Activated CD8-positive, alpha-beta memory T cell treated with anti-CD3 and anti-CD28 coated beads for 4 hours (primary cell): ENCODE measurements at regions not wholly inside any gene's neighbourhood (a gene's known extent, or its start where the extent isn't known, plus 50 kb on each side); places are given as distances from the start of the nearest gene placed in this dataset.
"Not testable (repeated sequence)": the region's sequence is repeated elsewhere in the genome, so short reads cannot be mapped to it uniquely, and the experiment has no call there.

Experiments used
- DNase-seq, 2 donors: peaks; one replicate each; pipeline ENCODE4 v3.0.0-alpha.2; 2020; ENCODE audit warnings: low read depth in 2 of 2

DNA sequence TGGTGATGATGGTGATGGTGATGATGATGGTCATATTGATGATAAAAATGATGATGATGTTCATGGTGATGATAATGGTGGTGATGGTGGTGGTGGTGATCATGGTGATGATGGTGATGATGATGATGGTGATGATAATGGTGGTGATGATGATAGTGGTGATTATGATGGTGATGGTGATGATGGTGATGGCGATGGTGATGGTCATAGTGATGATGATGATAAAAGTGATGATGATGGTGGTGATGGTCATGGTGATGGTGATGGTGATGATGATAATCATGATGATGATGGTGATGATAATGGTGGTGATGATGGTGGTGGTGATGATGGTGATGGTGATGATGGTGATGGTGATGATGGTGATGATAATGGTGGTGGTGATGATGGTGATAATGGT, 478.7 kb downstream of the TYW1 start:
- DNase-seq: no peak

- no peak for DNase-seq
Observed at GRCh38 chr7:67478066-67478465, 481.4 kb downstream of the TYW1 start.

DNA sequence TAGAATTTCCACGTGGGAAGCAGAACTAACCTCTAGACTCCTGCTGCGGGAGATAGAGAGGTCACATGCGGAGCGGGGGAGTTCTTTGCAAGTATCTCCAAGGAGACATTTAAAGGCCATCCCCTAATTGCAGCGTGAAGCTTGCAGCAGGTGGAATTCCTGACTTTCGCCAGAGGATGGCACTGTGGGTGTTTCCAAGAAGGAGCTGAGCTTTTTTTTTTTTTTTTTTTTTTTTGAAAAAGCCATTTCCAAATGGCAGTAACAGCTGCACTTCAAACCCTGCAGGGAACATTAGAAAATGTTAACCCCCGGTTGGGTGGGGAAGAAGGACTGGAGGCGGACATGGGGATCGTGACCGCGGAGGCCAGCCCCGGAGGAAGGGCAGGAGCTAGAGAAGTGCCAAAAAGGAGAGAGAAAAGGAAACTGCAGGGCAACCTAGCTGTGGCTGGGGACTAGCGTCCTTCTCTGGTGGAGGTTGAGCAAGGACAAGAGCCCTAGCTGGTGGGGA, 487.7 kb downstream of the TYW1 start:
- DNase-seq: no peak

GRCh38 chr7:67486401-67486800, 489.8 kb downstream of the TYW1 start:
- no peak for DNase-seq

DNA sequence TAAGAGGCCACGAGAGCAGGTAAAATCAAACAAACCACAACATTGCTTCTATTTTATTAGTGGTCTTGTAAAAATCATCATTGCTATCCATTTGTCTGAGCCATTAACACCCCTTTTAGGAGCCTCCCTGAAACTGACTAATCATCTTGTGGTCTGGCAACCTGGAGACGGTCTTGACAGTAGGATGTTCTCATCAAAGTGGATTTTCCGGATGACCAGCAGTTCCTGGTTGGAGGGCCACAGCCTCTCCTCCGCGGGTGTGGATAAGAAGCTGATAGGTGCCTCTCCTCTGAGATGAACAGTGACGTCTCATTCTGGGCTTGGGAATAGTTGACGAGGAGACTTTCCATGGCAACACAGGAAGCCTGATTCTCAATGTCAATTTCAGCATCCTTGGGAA, 490.7 kb downstream of the TYW1 start:
- no peak for DNase-seq

- no peak for DNase-seq
Observed at GRCh38 chr7:67489881-67490280, 493.2 kb downstream of the TYW1 start.

DNA sequence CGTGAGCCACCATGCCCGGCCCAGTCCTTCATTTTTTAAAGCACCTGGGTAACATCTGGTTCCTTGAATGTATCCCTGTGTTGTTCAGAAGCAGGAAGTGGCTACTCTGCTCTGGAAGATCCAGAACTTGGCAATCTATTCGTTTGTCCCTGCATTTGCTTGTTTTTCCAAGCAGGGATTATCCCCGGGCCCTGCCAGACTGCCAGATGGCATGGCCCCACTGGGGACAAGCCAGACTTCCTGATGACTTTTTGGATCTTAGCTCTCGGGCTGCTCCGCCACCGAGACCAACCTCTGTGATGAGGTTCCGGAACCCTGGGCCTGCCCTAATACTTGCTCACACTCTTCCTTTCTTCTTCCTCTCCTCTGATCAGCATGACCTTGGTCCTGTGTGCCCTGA, 496.7 kb downstream of the TYW1 start:
- DNase-seq: no peak

- no peak for DNase-seq
Observed at GRCh38 chr7:67496589-67496988, 500.0 kb downstream of the TYW1 start.

GRCh38 chr7:67497914-67498313, 501.3 kb downstream of the TYW1 start:
- DNase-seq: not testable (repeated sequence)

DNA sequence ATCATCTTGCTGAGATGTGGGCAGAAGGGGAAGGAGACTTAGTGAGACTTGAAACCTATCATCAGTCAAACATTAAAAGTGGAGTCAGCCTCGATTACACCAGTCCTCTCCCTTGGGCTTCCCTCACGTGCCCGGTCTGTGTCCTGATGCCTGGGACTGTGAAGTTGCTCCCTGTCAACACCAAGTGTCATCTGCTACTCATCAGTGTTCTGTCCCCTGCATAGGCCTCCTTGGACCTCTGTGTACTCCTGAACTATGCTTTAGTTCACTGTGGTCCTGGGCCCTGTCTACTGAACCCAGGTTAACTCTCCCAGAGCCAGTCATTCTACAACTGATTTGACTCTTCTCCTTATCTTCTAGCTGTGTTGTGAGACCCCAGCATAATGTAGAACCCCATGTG, 506.3 kb downstream of the TYW1 start:
- no peak for DNase-seq

DNA sequence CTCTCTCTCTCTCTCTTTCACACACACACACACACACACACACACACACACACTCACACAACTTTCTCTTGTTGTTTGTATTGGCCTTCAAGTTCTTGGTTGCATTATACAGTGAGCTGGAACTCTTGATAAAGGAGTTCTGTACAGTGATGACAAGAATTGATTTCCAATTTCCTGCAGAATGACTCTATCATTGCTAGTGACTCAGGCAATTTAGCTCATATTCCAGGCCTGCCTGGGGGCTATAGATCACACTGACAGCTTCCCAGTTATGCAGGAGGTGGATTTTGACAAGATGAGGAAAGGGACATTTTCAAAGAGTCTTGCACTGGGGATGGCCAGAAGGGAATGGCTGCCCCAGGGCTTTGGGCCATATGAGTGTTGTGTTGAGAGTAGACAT, 508.8 kb downstream of the TYW1 start:
- no peak for DNase-seq

DNA sequence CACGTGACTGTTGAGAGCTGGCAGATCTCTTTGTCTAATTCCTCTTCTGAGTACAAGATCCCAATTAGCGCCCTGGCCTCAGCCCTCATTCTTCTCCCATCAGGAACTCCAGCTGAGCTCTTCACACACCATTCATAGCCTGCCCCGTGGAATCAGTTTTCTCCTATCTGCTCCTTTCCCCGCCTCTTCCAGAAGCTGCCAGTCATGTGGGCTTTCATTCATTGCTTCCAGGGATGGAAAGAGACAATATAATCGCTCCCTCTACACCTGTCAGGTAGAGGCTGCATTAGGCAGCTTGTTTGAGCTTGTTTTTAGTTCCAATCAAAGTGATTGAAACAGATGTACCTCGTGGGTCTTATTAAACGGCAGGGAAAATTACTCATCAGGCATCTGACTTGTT, 515.8 kb downstream of the TYW1 start:
- DNase-seq: no peak

GRCh38 chr7:67518580-67518979, 521.9 kb downstream of the TYW1 start:
- DNase-seq: no peak

GRCh38 chr7:67519171-67519570, 522.5 kb downstream of the TYW1 start:
- DNase-seq: no peak

GRCh38 chr7:67522504-67522903, 525.9 kb downstream of the TYW1 start:
- DNase-seq: no peak

DNA sequence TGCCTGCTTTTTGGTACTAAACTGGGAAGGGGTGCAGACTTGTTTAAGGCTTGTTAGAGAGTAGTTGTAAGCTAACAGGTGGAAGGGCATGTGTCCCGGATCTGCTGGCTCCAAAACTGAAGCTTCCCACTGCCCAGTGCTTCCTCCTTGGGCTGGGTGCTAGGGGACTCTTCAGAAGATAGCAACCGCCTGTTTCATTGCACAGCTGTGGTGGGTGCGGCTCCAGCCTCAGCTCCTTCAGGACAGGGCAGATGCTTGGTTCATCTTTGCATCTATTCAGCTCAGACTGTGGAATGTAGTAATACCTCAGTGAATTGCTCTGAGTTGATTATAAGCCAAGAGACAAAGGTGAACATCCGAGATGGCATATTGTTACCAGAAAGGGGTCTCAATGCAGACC, 527.1 kb downstream of the TYW1 start:
- no peak for DNase-seq

GRCh38 chr7:67525588-67525987, 529.0 kb downstream of the TYW1 start:
- DNase-seq: no peak

- no peak for DNase-seq
Observed at GRCh38 chr7:67535241-67535989, 538.8 kb downstream of the TYW1 start.

GRCh38 chr7:67542916-67543315, 546.3 kb downstream of the TYW1 start:
- no peak for DNase-seq

- no peak for DNase-seq
Observed at GRCh38 chr7:67547183-67547907, 550.7 kb downstream of the TYW1 start.

- no peak for DNase-seq
Observed at GRCh38 chr7:67549126-67549525, 552.5 kb downstream of the TYW1 start.

DNA sequence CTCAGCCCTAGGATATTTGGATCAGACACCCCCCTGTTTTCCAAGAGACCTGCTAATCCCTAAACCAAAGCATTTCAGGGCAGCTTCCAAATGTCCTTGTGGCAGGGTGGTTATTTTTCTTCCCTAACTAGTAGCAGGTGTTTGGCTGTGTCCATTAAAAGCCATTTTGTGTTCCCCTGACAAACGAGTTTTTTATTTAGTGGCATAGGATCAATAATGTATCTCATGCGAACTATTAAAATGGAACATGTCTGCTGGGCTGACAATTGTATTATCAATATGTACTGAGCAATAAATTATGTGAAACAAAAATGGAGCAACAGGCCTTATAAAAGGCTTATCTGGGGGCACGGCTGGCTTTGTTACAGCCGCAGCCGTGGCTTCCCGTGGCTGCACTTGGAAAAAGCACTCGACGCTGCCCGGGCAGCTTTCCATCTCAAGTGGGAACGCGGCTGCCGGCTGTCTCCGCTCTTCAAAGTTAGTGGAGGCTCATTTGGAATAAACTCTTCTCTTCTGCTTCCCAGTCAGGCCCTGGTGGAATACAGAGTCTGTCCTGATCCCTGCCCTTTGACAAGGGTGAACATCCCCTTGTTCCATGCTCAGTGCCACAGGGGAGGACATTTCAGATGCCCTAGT, 554.3 kb downstream of the TYW1 start:
- no peak for DNase-seq

DNA sequence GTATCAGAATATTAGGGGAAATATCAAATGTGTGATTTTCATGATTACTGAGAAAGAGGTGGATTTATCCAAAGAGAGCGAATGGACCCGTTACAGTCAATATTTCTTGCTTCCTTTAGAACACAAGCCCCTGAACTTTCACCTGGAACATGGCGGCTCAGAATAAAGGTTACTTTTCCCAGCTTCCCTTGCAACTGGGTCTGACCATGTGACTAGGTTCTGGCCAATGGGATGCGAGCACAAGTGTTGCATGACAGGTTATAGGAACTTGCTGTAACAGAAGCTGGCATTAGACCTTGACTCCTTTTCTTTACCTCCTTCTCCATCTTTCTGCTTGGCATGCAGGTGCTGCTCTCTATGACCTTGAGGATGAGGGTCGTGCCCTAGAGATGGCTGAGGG, 556.1 kb downstream of the TYW1 start:
- no peak for DNase-seq
